ENCODE measurements at regions not wholly inside any gene's neighbourhood (a gene's known extent, or its start where the extent isn't known, plus 50 kb on each side); places are given as distances from the start of the nearest gene placed in this dataset.
A peak's percentile ranks its signal among the peaks of the same experiment; 100 is the strongest.

- no peak for TF ChIP-seq ZNF274 (IDR thresholded peaks at IDR 0.05; ENCODE audit: low read depth, low read length)
- no peak for TF ChIP-seq JUND (IDR thresholded peaks at IDR 0.05)
- TF ChIP-seq, protein P1, sequence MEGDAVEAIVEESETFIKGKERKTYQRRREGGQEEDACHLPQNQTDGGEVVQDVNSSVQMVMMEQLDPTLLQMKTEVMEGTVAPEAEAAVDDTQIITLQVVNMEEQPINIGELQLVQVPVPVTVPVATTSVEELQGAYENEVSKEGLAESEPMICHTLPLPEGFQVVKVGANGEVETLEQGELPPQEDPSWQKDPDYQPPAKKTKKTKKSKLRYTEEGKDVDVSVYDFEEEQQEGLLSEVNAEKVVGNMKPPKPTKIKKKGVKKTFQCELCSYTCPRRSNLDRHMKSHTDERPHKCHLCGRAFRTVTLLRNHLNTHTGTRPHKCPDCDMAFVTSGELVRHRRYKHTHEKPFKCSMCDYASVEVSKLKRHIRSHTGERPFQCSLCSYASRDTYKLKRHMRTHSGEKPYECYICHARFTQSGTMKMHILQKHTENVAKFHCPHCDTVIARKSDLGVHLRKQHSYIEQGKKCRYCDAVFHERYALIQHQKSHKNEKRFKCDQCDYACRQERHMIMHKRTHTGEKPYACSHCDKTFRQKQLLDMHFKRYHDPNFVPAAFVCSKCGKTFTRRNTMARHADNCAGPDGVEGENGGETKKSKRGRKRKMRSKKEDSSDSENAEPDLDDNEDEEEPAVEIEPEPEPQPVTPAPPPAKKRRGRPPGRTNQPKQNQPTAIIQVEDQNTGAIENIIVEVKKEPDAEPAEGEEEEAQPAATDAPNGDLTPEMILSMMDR (IDR thresholded peaks at IDR 0.05 in 2 of 3, conservative IDR thresholded peaks at IDR 0.05 in 1 of 3; ENCODE audit: borderline replicate concordance in 1 of 3, insufficient read depth in 1 of 3, low read depth in 2 of 3, low read length in 2 of 3): 0 out of 6 replicates have a peak, but pooled peaks of 2 of the 3 experiments have one; percentile 13 to 25
- no peak for TF ChIP-seq EZH2 (IDR thresholded peaks at IDR 0.05)
- TF ChIP-seq POLR2A (IDR thresholded peaks at IDR 0.05; ENCODE audit: borderline replicate concordance, extremely low read depth, insufficient read depth, insufficient read length): no peak
Measured at GRCh38 chr1:58352476-58353092, 193.9 kb downstream of the OMA1 start.
